ENCODE measurements at regions not wholly inside any gene's neighbourhood (a gene's known extent, or its start where the extent isn't known, plus 50 kb on each side); places are given as distances from the start of the nearest gene placed in this dataset.

GRCh38 chr14:101478796-101479410 lies 82.4 kb upstream of the DIO3 start:
- TF ChIP-seq CTCF (IDR thresholded peaks at IDR 0.05; ENCODE audit: low read length) (no peak), EZH2phosphoT487 (IDR thresholded peaks at IDR 0.05; ENCODE audit: low read length) (no peak)

All from MM.1S (cell line).